HEK293T (cell line): ENCODE measurements at regions not wholly inside any gene's neighbourhood (a gene's known extent, or its start where the extent isn't known, plus 50 kb on each side); places are given as distances from the start of the nearest gene placed in this dataset.

Source experiments
- ARNT ChIP-seq: fragments of 450-650 bp; IDR thresholded peaks from 2 replicates; pipeline ENCODE4 v1.6.1; 2017; ENCODE audit warnings: mild to moderate bottlenecking
- CTBP1 ChIP-seq: fragments of 450-650 bp; IDR thresholded peaks from 2 replicates; pipeline ENCODE4 v1.6.1; 2016; ENCODE audit warnings: borderline replicate concordance
- ELF4 ChIP-seq: fragments of 450-650 bp; IDR thresholded peaks from 2 replicates; pipeline ENCODE4 v1.6.1; 2017; ENCODE audit warnings: antibody characterized with exemption
- FOXA1 ChIP-seq: fragments of 450-650 bp; IDR thresholded peaks from 2 replicates; pipeline ENCODE4 v1.6.1; 2016; ENCODE audit warnings: mild to moderate bottlenecking
- FOXK2 ChIP-seq: fragments of 450-650 bp; IDR thresholded peaks from 2 replicates; pipeline ENCODE4 v1.6.1; 2016; ENCODE audit warnings: mild to moderate bottlenecking
- FOXM1 ChIP-seq: fragments of 450-650 bp; IDR thresholded peaks from 2 replicates; pipeline ENCODE4 v1.6.1; 2017; ENCODE audit warnings: mild to moderate bottlenecking, borderline replicate concordance
- HDGF ChIP-seq: fragments of 450-650 bp; IDR thresholded peaks from 2 replicates; pipeline ENCODE4 v1.6.1; 2017; ENCODE audit warnings: antibody characterized with exemption, borderline replicate concordance
- NFRKB ChIP-seq: fragments of 450-650 bp; IDR thresholded peaks from 2 replicates; pipeline ENCODE4 v1.6.1; 2016; ENCODE audit warnings: mild to moderate bottlenecking, moderate library complexity
- SP1 ChIP-seq: fragments of 450-650 bp; IDR thresholded peaks from 2 replicates; pipeline ENCODE4 v1.6.1; 2017
- TARDBP ChIP-seq: fragments of 450-650 bp; IDR thresholded peaks from 2 replicates; pipeline ENCODE4 v1.6.1; 2016
- ZNF384 ChIP-seq: fragments of 450-650 bp; IDR thresholded peaks from 2 replicates; pipeline ENCODE4 v1.6.1; 2016
- TF ChIP-seq, protein P1 (sequence below): fragments of 450-650 bp; IDR thresholded peaks from 2 replicates; pipeline ENCODE4 v1.6.1; 2016

DNA sequence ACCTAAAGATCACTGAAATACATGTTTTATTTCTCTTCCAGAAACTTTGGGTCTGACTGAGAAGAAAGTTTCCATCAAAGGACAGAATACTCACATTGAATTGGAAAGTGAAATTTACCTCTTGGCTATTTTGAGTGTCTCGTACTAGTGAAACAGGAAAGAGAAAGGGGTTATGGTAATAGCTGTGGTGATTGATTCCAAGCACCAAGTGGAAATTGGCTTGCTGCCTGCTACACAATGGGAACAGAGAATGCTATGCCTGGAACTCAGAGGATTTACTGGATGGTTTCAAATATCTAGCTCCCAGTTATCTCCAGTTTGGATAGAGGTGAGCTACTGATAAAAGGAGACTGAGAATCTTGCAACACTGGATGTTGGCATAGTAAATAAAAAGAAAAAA, 492.8 kb upstream of the FSIP2 start:
- TF ChIP-seq SP1, result no peak
- no peak for TF ChIP-seq CTBP1
- TF ChIP-seq TARDBP, result no peak
- no peak for TF ChIP-seq HDGF
- no peak for TF ChIP-seq FOXA1
- no peak for TF ChIP-seq NFRKB
- TF ChIP-seq ZNF384, result no peak
- no peak for TF ChIP-seq FOXK2
- TF ChIP-seq, protein P1, sequence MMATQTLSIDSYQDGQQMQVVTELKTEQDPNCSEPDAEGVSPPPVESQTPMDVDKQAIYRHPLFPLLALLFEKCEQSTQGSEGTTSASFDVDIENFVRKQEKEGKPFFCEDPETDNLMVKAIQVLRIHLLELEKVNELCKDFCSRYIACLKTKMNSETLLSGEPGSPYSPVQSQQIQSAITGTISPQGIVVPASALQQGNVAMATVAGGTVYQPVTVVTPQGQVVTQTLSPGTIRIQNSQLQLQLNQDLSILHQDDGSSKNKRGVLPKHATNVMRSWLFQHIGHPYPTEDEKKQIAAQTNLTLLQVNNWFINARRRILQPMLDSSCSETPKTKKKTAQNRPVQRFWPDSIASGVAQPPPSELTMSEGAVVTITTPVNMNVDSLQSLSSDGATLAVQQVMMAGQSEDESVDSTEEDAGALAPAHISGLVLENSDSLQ, result no peak
- TF ChIP-seq ARNT, result no peak
- no peak for TF ChIP-seq ELF4
- TF ChIP-seq FOXM1, result no peak
